ENCODE measurements at regions not wholly inside any gene's neighbourhood (a gene's known extent, or its start where the extent isn't known, plus 50 kb on each side); places are given as distances from the start of the nearest gene placed in this dataset.
"Not testable (repeated sequence)": the region's sequence is repeated elsewhere in the genome, so short reads cannot be mapped to it uniquely, and the experiment has no call there.

GRCh38 chr16:61150351-61150750, 885.9 kb downstream of the CDH8 start:
- DNase-seq, result no peak

DNA sequence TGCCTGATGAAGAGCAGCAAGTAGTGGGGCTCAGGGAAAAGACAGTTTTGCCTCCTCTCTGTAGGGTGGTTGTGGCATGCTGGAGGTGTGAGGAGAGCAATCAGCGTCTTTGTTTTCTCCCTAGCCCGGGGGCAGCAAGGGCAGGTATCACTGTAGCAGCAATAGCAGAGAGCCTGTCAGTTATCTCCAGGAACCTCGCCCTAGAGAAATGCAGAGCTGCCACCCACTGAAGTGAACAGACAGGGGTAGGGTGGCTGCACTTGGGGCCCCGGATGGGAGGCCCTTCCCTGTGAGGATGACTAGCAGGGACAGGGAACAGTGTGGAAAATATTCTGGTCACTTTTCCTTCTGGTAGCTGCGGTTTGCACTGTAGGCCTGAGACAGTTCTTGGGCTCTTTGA, 886.5 kb downstream of the CDH8 start:
- DNase-seq, result no peak

- no peak for DNase-seq
Measured at GRCh38 chr16:61148930-61149329, 887.3 kb downstream of the CDH8 start.

GRCh38 chr16:61146429-61146828, 889.8 kb downstream of the CDH8 start:
- no peak for DNase-seq

- no peak for DNase-seq
Measured at GRCh38 chr16:61131447-61131846, 904.8 kb downstream of the CDH8 start.

- DNase-seq, result no peak
Measured at GRCh38 chr16:61128545-61129323, 907.5 kb downstream of the CDH8 start.

GRCh38 chr16:61105544-61105943, 930.7 kb downstream of the CDH8 start:
- DNase-seq, result no peak

DNA sequence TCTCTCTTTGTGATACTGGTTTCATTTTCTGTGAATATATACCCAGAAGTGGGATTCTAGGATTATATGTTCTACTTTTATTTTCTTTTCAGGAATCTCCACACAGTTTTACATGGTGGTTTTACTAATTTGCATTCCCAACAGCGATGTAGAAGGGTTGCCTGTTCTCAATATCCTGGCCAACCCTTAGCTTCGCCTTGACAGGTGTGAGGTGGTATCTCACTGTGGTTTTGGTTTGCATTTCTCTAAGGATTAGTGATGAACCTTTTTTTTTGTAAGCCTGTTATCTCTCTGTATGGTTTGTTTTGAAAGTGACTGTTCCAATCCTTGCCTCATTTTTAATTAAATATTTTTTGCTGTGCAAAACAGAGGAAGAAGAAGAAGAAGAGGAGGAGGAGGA, 937.7 kb downstream of the CDH8 start:
- DNase-seq, result no peak

DNA sequence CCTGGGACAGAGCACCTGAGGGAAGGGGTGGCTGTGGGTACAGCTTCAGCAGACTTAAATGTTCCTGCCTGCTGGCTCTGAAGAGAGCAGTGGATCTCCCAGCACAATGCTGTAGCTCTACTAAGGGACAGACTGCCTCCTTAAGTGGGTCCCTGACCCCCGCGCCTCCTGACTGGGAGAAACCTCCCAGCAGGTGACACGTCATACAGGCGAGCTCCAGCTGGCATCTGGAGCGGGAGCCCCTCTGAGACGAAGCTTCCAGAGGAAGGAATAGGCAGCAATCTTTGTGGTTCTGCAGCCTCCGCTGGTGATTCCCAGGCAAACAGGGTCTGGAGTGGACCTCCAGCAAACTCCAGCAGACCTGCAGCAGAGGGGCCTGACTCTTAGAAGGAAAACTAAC, 944.9 kb downstream of the CDH8 start:
- not testable (repeated sequence) for DNase-seq

DNA sequence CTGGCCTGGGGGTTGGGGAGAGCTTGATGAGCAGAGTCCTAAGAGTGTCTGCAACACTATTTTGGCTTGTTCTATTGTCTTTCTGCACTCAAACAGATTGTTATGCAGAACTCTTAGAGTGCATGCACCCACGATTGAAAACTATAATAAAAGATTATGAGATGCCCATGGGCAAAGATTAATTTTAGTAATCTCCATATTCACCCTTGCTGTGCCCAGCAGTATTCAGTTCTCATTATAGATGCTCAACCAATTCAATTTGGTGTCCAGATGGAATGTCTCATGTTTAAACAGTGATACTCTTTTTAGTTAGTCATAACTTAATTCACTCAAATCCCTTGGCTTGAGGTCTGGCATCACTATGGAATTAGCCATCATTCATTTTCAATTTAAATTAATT, 952.5 kb downstream of the CDH8 start:
- DNase-seq, result no peak

DNA sequence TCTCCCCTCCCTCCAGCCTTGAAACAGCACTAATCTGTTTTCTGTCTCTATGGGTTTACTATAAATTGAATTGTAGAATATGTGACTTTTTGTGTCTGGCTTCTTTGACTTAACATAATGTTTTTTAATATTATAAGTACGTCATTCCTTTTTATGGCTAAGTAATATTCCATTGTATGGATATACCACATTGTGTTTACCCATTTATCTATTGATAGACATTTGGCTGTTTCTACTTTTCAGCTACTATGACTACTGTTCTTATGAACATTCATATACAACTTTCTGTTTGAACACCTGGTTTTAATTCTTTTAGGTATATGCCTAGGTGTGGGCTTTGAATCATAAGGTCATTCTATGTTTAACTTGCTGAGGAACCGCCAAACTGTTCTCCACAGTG, 961.9 kb downstream of the CDH8 start:
- DNase-seq, result no peak

- no peak for DNase-seq
Measured at GRCh38 chr16:61057635-61058034, 978.6 kb downstream of the CDH8 start.

- no peak for DNase-seq
Measured at GRCh38 chr16:61050547-61050946, 985.7 kb downstream of the CDH8 start.

DNA sequence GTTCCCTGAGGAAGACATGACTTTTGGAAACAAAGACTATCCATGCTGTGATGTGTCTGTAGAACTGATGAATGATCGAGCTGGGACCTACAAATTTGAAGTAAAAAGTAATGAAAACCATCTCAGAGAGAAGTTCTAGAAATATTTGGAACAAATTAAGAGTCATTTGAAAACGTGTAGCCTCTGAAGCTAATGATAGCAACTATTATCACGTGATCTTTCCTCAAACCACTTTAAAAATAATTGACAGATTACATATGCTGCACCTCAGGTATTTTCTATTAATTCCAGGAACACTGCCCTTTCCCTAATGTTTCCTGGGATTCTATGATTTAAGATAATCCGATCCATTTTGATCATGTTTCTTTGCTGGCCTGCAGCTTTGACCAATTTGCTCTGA, 990.3 kb downstream of the CDH8 start:
- no peak for DNase-seq

- no peak for DNase-seq
Measured at GRCh38 chr16:61042737-61043136, 993.5 kb downstream of the CDH8 start.

GRCh38 chr16:61030616-61031015, 1005.6 kb downstream of the CDH8 start:
- no peak for DNase-seq

GRCh38 chr16:61024180-61024900, 1011.9 kb downstream of the CDH8 start:
- no peak for DNase-seq

- no peak for DNase-seq
Measured at GRCh38 chr16:61014869-61015268, 1021.4 kb downstream of the CDH8 start.

- DNase-seq, result no peak
Measured at GRCh38 chr16:61007694-61008093, 1028.5 kb downstream of the CDH8 start.

DNA sequence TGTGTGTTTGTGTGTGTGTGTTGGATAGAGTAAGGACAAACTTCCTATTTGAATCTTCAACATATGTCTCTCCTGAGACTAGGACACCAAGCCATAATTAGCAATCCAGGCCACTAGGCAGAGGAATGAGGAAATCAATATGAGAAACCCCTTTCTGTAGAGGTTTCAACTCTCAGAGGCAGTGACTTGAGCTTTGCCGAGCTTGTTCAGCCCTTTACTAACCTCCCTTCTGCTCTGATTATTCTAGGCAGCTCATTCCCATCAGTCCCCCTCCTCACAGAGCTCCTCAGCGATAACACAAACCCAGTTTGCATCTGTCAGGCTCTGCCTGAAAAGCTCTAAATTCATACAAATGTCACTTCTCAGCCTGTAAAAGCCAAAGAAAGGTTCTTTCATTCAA, 1030.3 kb downstream of the CDH8 start:
- DNase-seq, result no peak

GRCh38 chr16:61002479-61003204, 1033.6 kb downstream of the CDH8 start:
- DNase-seq, result peak; percentile 8

DNA sequence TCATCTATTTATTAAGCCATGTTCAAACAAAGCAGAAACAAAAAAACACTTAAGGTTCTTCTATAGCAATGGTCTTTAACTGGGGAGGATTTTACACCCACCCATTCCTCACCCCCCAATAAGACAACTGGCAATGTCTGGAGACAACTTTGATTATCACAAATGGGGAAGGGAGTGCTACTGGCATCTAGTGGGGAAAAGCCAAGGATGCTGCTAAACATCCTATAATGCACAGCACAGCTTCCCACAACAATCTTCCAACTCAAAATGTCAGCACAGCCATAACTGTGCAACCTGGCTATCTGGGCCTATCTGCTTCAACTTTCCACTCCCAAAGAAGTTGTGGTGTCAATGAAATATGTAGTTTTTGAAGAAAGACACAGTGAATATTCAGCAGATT, 1044.4 kb downstream of the CDH8 start:
- DNase-seq, result no peak

GRCh38 chr16:60989592-60989991, 1046.6 kb downstream of the CDH8 start:
- no peak for DNase-seq

DNA sequence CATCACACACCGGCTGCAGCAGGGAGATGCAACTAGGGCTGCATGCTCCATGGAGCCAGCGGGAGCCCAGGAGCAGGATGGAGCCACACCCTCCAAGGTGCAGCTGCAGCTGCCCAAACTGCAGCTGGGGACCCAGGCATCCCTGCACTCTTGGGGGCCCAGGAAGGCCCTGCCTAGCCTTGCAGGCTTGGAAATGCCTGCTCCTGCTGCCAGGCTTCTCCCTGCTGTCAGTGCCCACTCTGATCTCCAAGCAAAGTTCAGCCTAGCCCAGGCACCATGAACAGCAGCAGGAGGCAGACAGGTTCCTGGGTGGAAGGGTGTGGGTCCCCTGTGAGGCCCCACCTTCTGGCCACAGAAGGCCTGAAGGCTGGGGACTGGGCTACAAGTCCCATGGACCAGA, 1057.1 kb downstream of the CDH8 start:
- no peak for DNase-seq

All from NCI-H1105 treated with DMSO at 0.1 percent for 48 hours (cell line).